ENCODE measurements at regions not wholly inside any gene's neighbourhood (a gene's known extent, or its start where the extent isn't known, plus 50 kb on each side); places are given as distances from the start of the nearest gene placed in this dataset.

DNA sequence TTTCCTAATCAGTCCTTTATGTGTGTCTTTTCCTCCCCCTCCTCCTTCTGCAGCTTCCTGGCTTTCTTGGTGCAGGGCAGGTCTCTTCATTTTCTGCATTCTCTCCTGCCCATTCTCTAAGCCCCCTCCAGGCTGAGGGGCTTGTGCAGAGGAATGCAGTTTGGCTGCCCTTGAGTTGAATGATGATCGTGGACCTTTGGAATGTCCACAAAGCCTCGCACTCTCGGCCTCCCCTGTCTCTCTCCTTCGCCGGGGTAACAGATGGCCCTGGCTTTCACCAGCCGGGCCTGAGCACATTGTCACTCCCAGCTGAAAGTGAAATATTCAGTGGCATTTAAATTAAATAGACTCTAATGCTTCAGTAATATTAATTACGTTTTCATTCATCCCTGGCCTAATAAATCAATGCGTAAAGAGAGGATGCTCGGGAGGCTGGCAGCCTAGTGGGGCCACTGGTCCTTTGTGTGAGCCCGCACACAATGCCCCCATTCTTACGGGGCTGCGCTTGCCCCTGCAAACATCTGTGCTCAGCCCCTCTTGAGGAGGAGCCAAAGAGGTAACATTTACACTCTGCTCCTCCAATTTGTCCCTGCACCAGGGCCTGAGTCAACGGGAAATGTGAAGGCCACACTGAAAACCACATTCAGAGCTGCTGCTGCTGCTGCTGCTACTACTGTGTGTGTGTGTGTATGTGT lies 64.9 kb upstream of the PAX6 start:
- TF ChIP-seq, protein P1, sequence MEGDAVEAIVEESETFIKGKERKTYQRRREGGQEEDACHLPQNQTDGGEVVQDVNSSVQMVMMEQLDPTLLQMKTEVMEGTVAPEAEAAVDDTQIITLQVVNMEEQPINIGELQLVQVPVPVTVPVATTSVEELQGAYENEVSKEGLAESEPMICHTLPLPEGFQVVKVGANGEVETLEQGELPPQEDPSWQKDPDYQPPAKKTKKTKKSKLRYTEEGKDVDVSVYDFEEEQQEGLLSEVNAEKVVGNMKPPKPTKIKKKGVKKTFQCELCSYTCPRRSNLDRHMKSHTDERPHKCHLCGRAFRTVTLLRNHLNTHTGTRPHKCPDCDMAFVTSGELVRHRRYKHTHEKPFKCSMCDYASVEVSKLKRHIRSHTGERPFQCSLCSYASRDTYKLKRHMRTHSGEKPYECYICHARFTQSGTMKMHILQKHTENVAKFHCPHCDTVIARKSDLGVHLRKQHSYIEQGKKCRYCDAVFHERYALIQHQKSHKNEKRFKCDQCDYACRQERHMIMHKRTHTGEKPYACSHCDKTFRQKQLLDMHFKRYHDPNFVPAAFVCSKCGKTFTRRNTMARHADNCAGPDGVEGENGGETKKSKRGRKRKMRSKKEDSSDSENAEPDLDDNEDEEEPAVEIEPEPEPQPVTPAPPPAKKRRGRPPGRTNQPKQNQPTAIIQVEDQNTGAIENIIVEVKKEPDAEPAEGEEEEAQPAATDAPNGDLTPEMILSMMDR (IDR thresholded peaks at IDR 0.05): no peak
- H3K27ac ChIP-seq: no peak overlapping the region
- peaks cover 49% of the 10 kb centered on the region for H3K27me3 ChIP-seq
- no peak overlapping the region for H3K4me3 ChIP-seq (ENCODE audit: low read depth in 1 of 2, low read length in 1 of 2)
- no peaks in the 10 kb centered on the region for H3K4me1 ChIP-seq (ENCODE audit: control insufficient read depth in 1 of 2, insufficient read depth in 1 of 2, low read depth in 1 of 2, low read length in 1 of 2)
- H3K9me3 ChIP-seq: no peaks in the 10 kb centered on the region
- H3K36me3 ChIP-seq: no peaks in the 10 kb centered on the region

DNA sequence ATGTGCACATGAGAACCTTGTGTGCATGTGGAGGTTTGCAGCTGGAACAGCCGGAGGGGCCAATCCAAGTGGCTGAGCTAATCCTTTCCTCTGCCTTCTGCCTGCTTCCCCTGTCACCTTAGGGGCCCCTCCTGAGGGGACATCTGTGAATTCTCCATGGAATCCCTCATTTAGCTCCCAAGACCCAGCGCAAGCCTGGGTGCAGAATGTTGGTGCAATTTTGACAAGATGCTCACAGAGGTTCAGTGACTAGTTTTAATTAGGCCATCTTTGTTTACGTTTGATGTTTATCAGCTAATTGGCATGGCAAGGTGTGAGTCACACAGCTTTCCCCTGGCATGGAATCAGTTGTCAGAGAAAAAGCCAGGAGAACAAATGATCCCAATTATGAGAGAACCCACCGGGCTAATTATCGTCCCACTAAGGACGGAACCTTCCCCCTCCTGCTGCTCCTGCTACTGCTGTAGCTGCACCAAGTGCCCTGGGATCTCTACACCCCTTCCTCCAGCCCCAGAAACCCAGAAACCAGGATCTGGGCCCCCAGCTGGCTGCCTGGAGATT lies 63.6 kb upstream of the PAX6 start:
- TF ChIP-seq, protein P1 (IDR thresholded peaks at IDR 0.05): no peak
- Histone ChIP-seq H3K4me1 (ENCODE audit: control insufficient read depth in 1 of 2, insufficient read depth in 1 of 2, low read depth in 1 of 2, low read length in 1 of 2) (no peaks in the 10 kb centered on the region), H3K27ac (no peak overlapping the region), H3K27me3 (peaks cover 60% of the 10 kb centered on the region), H3K4me3 (ENCODE audit: low read depth in 1 of 2, low read length in 1 of 2) (no peak overlapping the region), H3K9me3 (no peaks in the 10 kb centered on the region), H3K36me3 (no peaks in the 10 kb centered on the region)

GRCh38 chr11:31873124-31873523 lies 62.0 kb upstream of the PAX6 start:
- Histone ChIP-seq H3K4me3 (ENCODE audit: low read depth in 1 of 2, low read length in 1 of 2) (no peak overlapping the region), H3K36me3 (no peaks in the 10 kb centered on the region), H3K27ac (no peak overlapping the region), H3K4me1 (ENCODE audit: control insufficient read depth in 1 of 2, insufficient read depth in 1 of 2, low read depth in 1 of 2, low read length in 1 of 2) (no peaks in the 10 kb centered on the region), H3K9me3 (no peaks in the 10 kb centered on the region), H3K27me3 (peaks cover 63% of the 10 kb centered on the region)
- TF ChIP-seq, protein P1 (IDR thresholded peaks at IDR 0.05): no peak

DNA sequence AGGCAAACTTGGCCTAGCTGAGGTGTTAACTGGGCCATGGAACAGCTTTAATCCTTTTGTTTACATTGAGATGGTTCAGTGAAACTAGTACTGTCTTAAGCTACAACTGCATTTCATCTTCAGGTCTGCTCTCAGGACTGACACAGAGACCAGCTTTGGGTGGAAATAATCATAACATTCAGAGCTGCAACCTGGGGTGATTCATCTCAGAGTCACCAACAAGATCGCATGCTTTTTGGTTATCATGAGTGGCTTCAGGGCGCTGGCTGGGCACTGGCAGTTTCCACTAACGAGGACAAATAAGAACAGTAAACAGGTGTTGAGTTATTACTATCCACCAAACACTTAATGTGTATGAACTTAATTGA lies 60.9 kb upstream of the PAX6 start:
- TF ChIP-seq, protein P1 (IDR thresholded peaks at IDR 0.05): no peak
- peaks cover 63% of the 10 kb centered on the region for H3K27me3 ChIP-seq
- H3K4me1 ChIP-seq (ENCODE audit: control insufficient read depth in 1 of 2, insufficient read depth in 1 of 2, low read depth in 1 of 2, low read length in 1 of 2): no peaks in the 10 kb centered on the region
- H3K36me3 ChIP-seq: no peaks in the 10 kb centered on the region
- H3K27ac ChIP-seq: no peak overlapping the region
- H3K9me3 ChIP-seq: no peaks in the 10 kb centered on the region
- H3K4me3 ChIP-seq (ENCODE audit: low read depth in 1 of 2, low read length in 1 of 2): no peak overlapping the region

DNA sequence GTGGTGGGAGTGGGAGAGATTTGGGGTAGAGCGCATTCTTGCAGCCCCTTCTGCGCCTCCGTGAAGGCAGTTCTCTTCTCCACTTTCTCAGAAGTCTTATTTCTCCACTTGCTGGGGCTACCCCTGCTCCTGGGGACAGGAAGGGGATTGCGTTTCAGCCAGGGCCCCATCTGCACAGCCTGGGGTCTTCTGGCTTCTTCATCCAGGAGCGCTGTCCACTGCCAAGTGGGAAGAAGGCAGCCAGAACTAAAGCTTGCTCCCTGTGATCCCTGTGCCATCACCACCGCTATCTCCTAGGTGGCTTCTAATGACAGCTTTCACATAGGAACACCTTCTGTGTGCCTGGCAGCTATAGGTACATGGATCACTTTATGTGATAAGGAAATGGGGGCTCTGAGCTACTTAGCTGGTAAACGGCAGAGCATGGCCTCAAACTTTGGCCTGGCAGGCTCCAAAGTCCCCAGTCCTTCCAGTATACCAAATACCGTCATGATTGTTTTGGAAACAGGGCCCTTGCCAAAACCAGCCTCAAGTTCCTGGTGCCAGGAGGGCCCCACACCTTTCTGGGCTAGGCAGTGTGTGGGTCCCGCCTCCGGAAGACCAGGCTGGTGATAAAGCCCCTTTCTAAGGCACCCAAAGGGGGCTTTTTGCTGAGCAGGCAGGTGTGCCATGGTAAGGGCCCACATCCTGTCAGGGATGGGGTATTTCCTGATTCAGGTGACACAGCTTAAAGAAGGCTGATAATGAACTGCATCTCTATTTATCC lies 60.4 kb upstream of the PAX6 start:
- no peaks in the 10 kb centered on the region for H3K4me1 ChIP-seq (ENCODE audit: control insufficient read depth in 1 of 2, insufficient read depth in 1 of 2, low read depth in 1 of 2, low read length in 1 of 2)
- TF ChIP-seq, protein P1 (IDR thresholded peaks at IDR 0.05): no peak
- no peaks in the 10 kb centered on the region for H3K36me3 ChIP-seq
- H3K27me3 ChIP-seq: peaks cover 62% of the 10 kb centered on the region
- no peak overlapping the region for H3K4me3 ChIP-seq (ENCODE audit: low read depth in 1 of 2, low read length in 1 of 2)
- no peak overlapping the region for H3K27ac ChIP-seq
- H3K9me3 ChIP-seq: no peaks in the 10 kb centered on the region

All from neutrophil (primary cell).